Activated CD8-positive, alpha-beta T cell treated with anti-CD3 and anti-CD28 coated beads for 36 hours (primary cell): ENCODE measurements at regions not wholly inside any gene's neighbourhood (a gene's known extent, or its start where the extent isn't known, plus 50 kb on each side); places are given as distances from the start of the nearest gene placed in this dataset.

Experiments
- ATAC-seq: fragments of 200-7000 bp; cut with Tn5 transposase; one replicate; pipeline ENCODE4 v1.10.0; 2021; ENCODE audit warnings: mild to moderate bottlenecking, moderate library complexity
- CTCF ChIA-PET: fragments of 350-600 bp; sonication (Branson Sonifier 250); formaldehyde crosslinking; loops from one replicate; lab custom pipeline; 2021; ENCODE audit warnings: antibody characterized with exemption; lab: Charles Lee
- POLR2A ChIA-PET: fragments of 350-600 bp; sonication (Branson Sonifier 250); formaldehyde crosslinking; loops from one replicate; lab custom pipeline; 2021; ENCODE audit warnings: antibody characterized with exemption; lab: Charles Lee
- DNase-seq: peaks from one replicate; pipeline ENCODE4 v3.0.0-alpha.2; 2020
- H3K27ac Mint-ChIP-seq: one replicate; pipeline ENCODE4 v1.8.0; 2021; ENCODE audit warnings: mild to moderate bottlenecking, mixed read lengths
- H3K27me3 Mint-ChIP-seq: one replicate; pipeline ENCODE4 v1.8.0; 2021; ENCODE audit warnings: mixed read lengths
- H3K36me3 Mint-ChIP-seq: one replicate; pipeline ENCODE4 v1.8.0; 2021; ENCODE audit warnings: low read depth, mixed read lengths
- H3K4me1 Mint-ChIP-seq: one replicate; pipeline ENCODE4 v1.8.0; 2021; ENCODE audit warnings: low read depth, mixed read lengths
- H3K4me3 Mint-ChIP-seq: one replicate; pipeline ENCODE4 v1.8.0; 2021; ENCODE audit warnings: mild to moderate bottlenecking, moderate library complexity, mixed read lengths
- H3K9me3 Mint-ChIP-seq: one replicate; pipeline ENCODE4 v1.8.0; 2021; ENCODE audit warnings: mixed read lengths
- intact Hi-C: fragments of 100-400 bp; cut with micrococcal nuclease; formaldehyde crosslinking; loops from one replicate; pipeline ENCODE4 v1.10.0; 2022
- TF ChIP-seq, protein P1 (sequence below): fragments of 200-600 bp; IDR thresholded peaks from one replicate; pipeline ENCODE4 v1.8.0; 2022; ENCODE audit warnings: antibody characterized with exemption, mild to moderate bottlenecking

GRCh38 chr22:27636716-27637508 is 164.6 kb downstream of the MN1 start:
- Mint-ChIP-seq H3K27ac (no peak overlapping the region), H3K4me3 (no peak overlapping the region), H3K9me3 (no peaks in the 10 kb centered on the region), H3K4me1 (no peaks in the 10 kb centered on the region), H3K36me3 (no peaks in the 10 kb centered on the region), H3K27me3 (peaks cover 2% of the 10 kb centered on the region)
- ChIA-PET POLR2A (no interaction called here), CTCF (no interaction called here)
- ATAC-seq = no peak
- intact Hi-C loops = no loop called here
- no peak for DNase-seq
- TF ChIP-seq, protein P1, sequence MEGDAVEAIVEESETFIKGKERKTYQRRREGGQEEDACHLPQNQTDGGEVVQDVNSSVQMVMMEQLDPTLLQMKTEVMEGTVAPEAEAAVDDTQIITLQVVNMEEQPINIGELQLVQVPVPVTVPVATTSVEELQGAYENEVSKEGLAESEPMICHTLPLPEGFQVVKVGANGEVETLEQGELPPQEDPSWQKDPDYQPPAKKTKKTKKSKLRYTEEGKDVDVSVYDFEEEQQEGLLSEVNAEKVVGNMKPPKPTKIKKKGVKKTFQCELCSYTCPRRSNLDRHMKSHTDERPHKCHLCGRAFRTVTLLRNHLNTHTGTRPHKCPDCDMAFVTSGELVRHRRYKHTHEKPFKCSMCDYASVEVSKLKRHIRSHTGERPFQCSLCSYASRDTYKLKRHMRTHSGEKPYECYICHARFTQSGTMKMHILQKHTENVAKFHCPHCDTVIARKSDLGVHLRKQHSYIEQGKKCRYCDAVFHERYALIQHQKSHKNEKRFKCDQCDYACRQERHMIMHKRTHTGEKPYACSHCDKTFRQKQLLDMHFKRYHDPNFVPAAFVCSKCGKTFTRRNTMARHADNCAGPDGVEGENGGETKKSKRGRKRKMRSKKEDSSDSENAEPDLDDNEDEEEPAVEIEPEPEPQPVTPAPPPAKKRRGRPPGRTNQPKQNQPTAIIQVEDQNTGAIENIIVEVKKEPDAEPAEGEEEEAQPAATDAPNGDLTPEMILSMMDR = no peak

DNA sequence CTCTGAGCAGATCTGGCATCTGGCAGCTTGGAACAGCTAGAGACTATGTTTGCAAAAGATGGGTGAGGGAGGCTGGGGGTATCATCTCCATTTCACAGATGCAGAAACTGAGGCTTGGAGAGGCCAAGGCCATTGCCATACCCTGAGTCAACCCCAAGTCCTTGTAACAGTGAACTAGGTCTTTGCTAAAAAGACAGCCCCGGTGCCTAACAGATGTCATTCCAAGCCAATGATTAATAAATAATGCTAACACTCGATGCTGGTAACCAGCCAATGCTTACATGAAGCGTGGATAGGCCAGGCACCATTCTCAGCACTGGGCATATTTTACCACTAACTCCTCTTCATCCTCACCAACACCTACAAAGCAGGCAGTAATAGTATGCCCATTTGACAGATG is 164.0 kb downstream of the MN1 start:
- Mint-ChIP-seq H3K36me3 (no peaks in the 10 kb centered on the region), H3K4me3 (no peak overlapping the region), H3K9me3 (no peaks in the 10 kb centered on the region), H3K27me3 (peaks cover 2% of the 10 kb centered on the region), H3K4me1 (no peaks in the 10 kb centered on the region), H3K27ac (no peak overlapping the region)
- DNase-seq (no peak), ATAC-seq (no peak)
- TF ChIP-seq, protein P1 = no peak
- intact Hi-C loops = no loop called here
- POLR2A ChIA-PET = no interaction called here
- CTCF ChIA-PET = no interaction called here

- TF ChIP-seq, protein P1 = no peak
- no peaks in the 10 kb centered on the region for H3K4me1 Mint-ChIP-seq
- intact Hi-C loops = no loop called here
- no peak overlapping the region for H3K4me3 Mint-ChIP-seq
- CTCF ChIA-PET = no interaction called here
- ATAC-seq (no peak), DNase-seq (no peak)
- no peak overlapping the region for H3K27ac Mint-ChIP-seq
- H3K27me3 Mint-ChIP-seq = peaks cover 2% of the 10 kb centered on the region
- H3K9me3 Mint-ChIP-seq = no peaks in the 10 kb centered on the region
- POLR2A ChIA-PET = no interaction called here
- H3K36me3 Mint-ChIP-seq = no peaks in the 10 kb centered on the region
Measured at GRCh38 chr22:27638329-27639233, 163.0 kb downstream of the MN1 start.

GRCh38 chr22:27639248-27640086 is 162.1 kb downstream of the MN1 start:
- Mint-ChIP-seq H3K27me3 (no peaks in the 10 kb centered on the region), H3K27ac (no peak overlapping the region), H3K9me3 (no peaks in the 10 kb centered on the region), H3K4me1 (no peaks in the 10 kb centered on the region), H3K4me3 (no peak overlapping the region), H3K36me3 (no peaks in the 10 kb centered on the region)
- intact Hi-C loops = no loop called here
- POLR2A ChIA-PET = no interaction called here
- CTCF ChIA-PET = no interaction called here
- ATAC-seq (no peak), DNase-seq (no peak)
- TF ChIP-seq, protein P1 = no peak
